ENCODE measurements at regions not wholly inside any gene's neighbourhood (a gene's known extent, or its start where the extent isn't known, plus 50 kb on each side); places are given as distances from the start of the nearest gene placed in this dataset.

DNA sequence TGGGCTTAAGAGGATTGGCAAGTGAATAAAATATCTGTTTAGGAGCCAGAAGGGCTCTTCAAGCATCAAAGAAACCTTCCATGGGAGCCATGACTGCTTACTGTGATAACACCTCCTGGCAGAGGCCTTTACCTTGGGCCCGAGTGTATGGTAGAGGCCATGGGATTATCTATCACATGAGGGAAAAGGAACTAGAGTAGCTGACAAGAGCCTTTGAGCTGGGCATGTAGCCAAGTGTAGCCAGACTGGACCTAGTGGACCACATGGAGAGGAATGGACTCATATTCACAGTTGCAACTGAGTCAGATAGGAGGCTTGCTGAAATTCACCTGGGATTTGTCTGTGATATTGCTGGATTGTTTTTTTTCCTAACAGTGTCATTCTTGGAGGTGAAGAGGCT lies 276.0 kb upstream of the ZFHX3 start:
- TF ChIP-seq, protein P1, sequence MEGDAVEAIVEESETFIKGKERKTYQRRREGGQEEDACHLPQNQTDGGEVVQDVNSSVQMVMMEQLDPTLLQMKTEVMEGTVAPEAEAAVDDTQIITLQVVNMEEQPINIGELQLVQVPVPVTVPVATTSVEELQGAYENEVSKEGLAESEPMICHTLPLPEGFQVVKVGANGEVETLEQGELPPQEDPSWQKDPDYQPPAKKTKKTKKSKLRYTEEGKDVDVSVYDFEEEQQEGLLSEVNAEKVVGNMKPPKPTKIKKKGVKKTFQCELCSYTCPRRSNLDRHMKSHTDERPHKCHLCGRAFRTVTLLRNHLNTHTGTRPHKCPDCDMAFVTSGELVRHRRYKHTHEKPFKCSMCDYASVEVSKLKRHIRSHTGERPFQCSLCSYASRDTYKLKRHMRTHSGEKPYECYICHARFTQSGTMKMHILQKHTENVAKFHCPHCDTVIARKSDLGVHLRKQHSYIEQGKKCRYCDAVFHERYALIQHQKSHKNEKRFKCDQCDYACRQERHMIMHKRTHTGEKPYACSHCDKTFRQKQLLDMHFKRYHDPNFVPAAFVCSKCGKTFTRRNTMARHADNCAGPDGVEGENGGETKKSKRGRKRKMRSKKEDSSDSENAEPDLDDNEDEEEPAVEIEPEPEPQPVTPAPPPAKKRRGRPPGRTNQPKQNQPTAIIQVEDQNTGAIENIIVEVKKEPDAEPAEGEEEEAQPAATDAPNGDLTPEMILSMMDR (IDR thresholded peaks at IDR 0.05) = no peak

DNA sequence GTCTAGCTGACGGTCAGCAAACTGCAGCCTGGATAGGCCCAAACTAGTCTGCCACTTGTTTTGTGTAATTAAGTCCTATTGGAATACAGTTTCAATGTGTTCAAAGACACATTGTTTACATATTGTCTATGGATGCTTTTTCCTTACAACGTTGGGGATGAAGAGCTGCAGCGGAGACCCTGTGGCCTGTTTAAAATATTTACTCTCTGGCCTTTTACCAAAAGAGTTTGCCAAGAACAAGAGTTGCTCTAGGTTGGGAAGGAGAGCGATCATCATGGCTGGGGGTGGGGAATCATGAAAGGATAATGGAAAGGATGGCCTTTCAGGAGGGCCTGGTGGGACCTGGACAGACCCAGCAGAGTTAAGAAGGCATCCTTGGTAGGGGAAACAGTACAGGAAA lies 274.9 kb upstream of the ZFHX3 start:
- TF ChIP-seq, protein P1 (IDR thresholded peaks at IDR 0.05) = no peak

DNA sequence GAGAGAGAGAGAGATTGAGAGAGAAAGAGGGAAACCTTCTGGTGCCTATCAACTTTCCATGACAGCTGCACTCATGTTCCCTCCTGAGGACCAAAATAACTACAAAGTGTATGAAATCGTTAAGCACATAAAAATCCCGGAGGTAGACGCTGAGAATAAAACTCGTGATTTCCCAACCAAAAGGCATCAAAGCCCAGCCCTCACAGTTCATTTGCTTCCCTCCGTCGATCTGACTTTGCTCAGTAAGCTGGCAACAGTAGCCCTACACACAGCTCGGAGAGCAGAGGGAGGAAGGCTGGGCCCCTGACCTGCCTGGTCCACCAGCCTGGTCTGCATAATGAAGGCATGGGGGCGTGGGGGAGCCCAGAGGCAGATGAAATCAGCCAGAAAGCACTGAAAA lies 273.9 kb upstream of the ZFHX3 start:
- TF ChIP-seq, protein P1 (IDR thresholded peaks at IDR 0.05) = no peak

DNA sequence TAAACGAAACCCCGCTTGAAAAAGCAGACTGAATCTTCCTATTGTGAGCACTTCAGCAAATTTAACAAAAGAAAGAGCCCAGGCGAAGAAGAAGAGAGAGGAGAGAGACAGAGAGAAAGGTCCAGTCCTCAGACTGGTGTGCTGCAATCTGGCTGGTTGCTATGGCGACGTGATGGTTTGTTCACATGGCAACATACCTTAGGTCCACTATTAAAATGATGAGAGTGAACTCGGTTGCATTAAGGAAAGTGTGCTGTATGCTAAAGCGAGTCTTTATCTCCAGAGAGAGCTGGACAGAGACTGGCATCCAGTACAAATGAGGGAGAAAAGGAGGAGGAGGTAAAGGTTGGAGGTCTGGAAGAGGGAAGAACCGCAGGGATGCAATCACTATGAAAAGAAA lies 271.8 kb upstream of the ZFHX3 start:
- TF ChIP-seq, protein P1 (IDR thresholded peaks at IDR 0.05) = no peak

DNA sequence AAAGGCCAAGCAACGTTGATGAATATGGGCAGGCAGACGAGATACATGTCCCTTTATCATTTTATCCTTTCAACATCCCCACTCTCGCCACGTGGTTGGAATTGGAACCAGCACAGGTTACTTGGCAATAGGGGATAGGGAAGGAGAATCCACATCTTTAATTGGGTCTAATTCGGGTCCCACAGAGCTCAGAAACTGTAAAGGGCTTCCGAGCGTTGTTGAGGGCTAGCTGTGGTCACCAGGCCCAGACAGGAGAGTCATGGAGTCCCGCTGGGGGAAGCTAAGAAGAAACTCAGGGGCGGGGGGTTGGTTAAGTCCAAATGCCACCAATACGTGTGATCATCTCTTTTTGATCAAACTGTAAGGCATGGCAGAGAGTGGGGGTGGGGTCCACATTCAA lies 271.3 kb upstream of the ZFHX3 start:
- TF ChIP-seq, protein P1 (IDR thresholded peaks at IDR 0.05) = no peak

DNA sequence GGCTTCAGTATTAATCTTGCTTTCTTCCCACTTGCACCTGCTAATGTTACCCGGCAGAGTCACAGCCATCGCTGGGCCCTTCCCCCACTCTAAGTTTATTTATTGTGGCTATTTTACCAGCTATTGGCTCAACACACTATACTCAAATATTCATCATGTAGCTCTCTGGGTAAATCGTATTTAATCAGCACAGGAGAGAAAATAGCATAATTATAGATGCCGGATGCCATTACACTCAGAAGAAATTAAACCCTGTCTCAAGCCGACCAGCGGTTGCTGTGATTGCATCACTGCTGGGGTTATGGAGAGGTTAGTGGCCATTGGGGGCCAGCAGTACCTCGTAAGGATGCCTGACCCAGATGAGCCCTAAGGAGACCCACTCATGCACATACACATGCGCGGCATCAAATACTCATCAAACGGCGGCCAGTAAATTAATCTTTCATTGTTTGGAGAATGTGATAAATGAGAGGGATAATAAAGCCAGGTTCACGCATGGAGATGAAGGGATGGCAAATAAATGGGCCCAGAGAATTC lies 269.5 kb upstream of the ZFHX3 start:
- TF ChIP-seq, protein P1 (IDR thresholded peaks at IDR 0.05) = no peak

DNA sequence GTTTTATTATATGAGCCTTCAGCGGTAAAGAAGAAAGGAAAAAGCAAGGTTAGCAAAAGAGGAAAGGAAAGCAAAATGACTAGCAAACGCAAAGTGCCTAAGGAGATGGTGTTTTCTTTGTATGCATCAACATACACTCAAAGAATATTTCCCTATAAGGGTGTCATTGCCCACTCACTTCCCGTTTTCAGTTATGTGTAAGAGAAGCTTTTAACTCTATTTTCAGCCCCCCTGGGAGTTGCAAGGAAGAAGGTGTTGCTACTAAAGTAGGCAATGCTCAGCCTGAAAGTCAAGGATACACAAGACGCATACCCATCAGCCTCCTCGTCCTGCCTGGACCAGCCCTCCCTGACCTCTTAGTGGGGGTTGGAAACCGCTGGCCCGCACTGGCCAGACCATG lies 267.7 kb upstream of the ZFHX3 start:
- TF ChIP-seq, protein P1 (IDR thresholded peaks at IDR 0.05) = no peak

DNA sequence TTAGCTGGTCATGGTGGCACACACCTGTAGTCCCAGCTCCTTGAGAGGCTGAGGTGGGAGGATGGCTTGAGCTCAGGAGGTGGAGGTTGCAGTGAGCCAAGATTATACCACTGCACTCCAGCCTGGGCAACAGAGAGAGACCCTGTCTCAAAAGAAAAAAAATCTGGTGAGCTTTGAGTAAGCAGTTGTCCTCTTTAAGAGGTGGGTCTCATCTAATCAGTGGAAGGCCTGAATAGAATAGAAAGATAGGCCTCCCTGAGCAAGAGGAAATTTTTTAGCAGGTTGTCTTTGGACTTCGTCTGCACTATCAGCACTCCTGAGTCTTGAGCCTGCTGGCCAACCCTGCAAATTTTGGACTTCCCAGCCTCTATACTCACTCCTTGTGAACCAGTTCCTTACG lies 266.0 kb upstream of the ZFHX3 start:
- TF ChIP-seq, protein P1 (IDR thresholded peaks at IDR 0.05) = no peak

All from LNCAP (cell line).